ENCODE measurements at regions not wholly inside any gene's neighbourhood (a gene's known extent, or its start where the extent isn't known, plus 50 kb on each side); places are given as distances from the start of the nearest gene placed in this dataset.
"Not testable (repeated sequence)": the region's sequence is repeated elsewhere in the genome, so short reads cannot be mapped to it uniquely, and the experiment has no call there.

DNA sequence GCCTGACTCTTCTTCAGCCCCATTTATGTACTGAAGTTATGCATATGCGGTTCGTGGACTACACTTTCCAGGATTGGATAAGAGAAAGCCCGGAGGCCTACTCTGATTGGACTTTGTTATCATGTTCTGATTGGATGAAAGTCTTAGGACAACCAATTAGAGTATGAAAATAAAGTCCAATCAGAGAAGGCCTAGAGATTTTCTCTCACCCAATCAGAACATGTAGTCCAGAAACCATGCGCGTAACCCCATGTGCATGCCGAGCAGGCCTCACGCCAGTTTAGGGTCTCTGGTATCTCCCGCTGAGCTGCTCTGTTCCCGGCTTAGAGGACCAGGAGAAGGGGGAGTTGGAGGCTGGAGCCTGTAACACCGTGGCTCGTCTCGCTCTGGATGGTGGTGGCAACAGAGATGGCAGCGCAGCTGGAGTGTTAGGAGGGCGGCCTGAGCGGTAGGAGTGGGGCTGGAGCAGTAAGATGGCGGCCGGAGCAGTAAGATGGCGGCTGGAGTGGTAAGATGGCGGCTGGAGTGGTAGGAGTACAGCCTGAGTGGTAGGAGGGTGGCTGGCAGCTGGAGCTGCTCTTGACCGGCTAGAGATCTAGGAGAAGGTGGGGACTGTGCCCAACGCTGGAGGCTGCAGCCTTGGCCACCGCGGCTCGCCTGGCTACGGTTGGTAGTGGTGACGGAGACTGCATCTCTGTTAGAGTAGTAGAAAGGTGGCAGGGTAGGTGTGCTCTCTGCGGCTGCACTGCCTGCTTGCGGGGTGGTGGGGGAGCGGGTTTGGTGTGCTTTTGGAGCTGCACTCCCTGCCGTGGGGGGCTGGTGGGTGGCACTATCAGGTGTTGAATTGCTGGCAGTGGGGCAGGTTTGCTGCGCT lies 107.9 kb upstream of the TPTE start:
- TF ChIP-seq ESRRA (CRISPR knock-in tag; IDR thresholded peaks at IDR 0.05; ENCODE audit: borderline replicate concordance); ZNF423 (CRISPR knock-in tag; IDR thresholded peaks at IDR 0.05); SP1 (CRISPR knock-in tag; conservative IDR thresholded peaks at IDR 0.05); MXD4 (CRISPR knock-in tag; IDR thresholded peaks at IDR 0.05; ENCODE audit: borderline replicate concordance); NR2C2 (CRISPR knock-in tag; IDR thresholded peaks at IDR 0.05): not testable (repeated sequence)
- TF ChIP-seq, protein P1, sequence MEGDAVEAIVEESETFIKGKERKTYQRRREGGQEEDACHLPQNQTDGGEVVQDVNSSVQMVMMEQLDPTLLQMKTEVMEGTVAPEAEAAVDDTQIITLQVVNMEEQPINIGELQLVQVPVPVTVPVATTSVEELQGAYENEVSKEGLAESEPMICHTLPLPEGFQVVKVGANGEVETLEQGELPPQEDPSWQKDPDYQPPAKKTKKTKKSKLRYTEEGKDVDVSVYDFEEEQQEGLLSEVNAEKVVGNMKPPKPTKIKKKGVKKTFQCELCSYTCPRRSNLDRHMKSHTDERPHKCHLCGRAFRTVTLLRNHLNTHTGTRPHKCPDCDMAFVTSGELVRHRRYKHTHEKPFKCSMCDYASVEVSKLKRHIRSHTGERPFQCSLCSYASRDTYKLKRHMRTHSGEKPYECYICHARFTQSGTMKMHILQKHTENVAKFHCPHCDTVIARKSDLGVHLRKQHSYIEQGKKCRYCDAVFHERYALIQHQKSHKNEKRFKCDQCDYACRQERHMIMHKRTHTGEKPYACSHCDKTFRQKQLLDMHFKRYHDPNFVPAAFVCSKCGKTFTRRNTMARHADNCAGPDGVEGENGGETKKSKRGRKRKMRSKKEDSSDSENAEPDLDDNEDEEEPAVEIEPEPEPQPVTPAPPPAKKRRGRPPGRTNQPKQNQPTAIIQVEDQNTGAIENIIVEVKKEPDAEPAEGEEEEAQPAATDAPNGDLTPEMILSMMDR (IDR thresholded peaks at IDR 0.05) = not testable (repeated sequence)
- TF ChIP-seq, protein P2, sequence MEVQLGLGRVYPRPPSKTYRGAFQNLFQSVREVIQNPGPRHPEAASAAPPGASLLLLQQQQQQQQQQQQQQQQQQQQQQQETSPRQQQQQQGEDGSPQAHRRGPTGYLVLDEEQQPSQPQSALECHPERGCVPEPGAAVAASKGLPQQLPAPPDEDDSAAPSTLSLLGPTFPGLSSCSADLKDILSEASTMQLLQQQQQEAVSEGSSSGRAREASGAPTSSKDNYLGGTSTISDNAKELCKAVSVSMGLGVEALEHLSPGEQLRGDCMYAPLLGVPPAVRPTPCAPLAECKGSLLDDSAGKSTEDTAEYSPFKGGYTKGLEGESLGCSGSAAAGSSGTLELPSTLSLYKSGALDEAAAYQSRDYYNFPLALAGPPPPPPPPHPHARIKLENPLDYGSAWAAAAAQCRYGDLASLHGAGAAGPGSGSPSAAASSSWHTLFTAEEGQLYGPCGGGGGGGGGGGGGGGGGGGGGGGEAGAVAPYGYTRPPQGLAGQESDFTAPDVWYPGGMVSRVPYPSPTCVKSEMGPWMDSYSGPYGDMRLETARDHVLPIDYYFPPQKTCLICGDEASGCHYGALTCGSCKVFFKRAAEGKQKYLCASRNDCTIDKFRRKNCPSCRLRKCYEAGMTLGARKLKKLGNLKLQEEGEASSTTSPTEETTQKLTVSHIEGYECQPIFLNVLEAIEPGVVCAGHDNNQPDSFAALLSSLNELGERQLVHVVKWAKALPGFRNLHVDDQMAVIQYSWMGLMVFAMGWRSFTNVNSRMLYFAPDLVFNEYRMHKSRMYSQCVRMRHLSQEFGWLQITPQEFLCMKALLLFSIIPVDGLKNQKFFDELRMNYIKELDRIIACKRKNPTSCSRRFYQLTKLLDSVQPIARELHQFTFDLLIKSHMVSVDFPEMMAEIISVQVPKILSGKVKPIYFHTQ (CRISPR knock-in tag; IDR thresholded peaks at IDR 0.05) = not testable (repeated sequence)
- TF ChIP-seq, protein P3, sequence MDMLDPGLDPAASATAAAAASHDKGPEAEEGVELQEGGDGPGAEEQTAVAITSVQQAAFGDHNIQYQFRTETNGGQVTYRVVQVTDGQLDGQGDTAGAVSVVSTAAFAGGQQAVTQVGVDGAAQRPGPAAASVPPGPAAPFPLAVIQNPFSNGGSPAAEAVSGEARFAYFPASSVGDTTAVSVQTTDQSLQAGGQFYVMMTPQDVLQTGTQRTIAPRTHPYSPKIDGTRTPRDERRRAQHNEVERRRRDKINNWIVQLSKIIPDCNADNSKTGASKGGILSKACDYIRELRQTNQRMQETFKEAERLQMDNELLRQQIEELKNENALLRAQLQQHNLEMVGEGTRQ (CRISPR knock-in tag; IDR thresholded peaks at IDR 0.05) = not testable (repeated sequence)
